ENCODE measurements at regions not wholly inside any gene's neighbourhood (a gene's known extent, or its start where the extent isn't known, plus 50 kb on each side); places are given as distances from the start of the nearest gene placed in this dataset.

GRCh38 chr15:25051399-25052154 lies 96.8 kb downstream of the SNRPN start:
- no peaks in the 10 kb centered on the region for H3K27me3 ChIP-seq (ENCODE audit: control insufficient read depth, insufficient read depth, low read length)
- peaks cover 77% of the 10 kb centered on the region for H3K36me3 ChIP-seq (ENCODE audit: control insufficient read depth, insufficient read depth, low read length)
- peaks cover 81% of the 10 kb centered on the region for H3K9me3 ChIP-seq (ENCODE audit: control insufficient read depth, low read depth, low read length)
- no peak overlapping the region for H3K27ac ChIP-seq (ENCODE audit: low read length)
- WGBS (ENCODE audit: insufficient coverage, low lambda C conversion rate) = no CpG with 5 or more reads among the region's 13 CpGs
- DNase-seq = no peak
- no peak overlapping the region for H3K4me3 ChIP-seq (ENCODE audit: low read length)
- no peaks in the 10 kb centered on the region for H3K4me1 ChIP-seq (ENCODE audit: control insufficient read depth, insufficient read depth, low read length)

- Histone ChIP-seq H3K36me3 (ENCODE audit: control insufficient read depth, insufficient read depth, low read length) (peaks cover 81% of the 10 kb centered on the region), H3K9me3 (ENCODE audit: control insufficient read depth, low read depth, low read length) (peaks cover 83% of the 10 kb centered on the region), H3K4me1 (ENCODE audit: control insufficient read depth, insufficient read depth, low read length) (no peaks in the 10 kb centered on the region), H3K27me3 (ENCODE audit: control insufficient read depth, insufficient read depth, low read length) (no peaks in the 10 kb centered on the region), H3K4me3 (ENCODE audit: low read length) (no peak overlapping the region), H3K27ac (ENCODE audit: low read length) (no peak overlapping the region)
- no CpG with 5 or more reads among the region's 14 CpGs for WGBS (ENCODE audit: insufficient coverage, low lambda C conversion rate)
- DNase-seq = no peak
Observed at GRCh38 chr15:25052191-25052999, 97.6 kb downstream of the SNRPN start.

- DNase-seq = no peak
- WGBS (ENCODE audit: insufficient coverage, low lambda C conversion rate) = no CpG with 5 or more reads among the region's 20 CpGs
- Histone ChIP-seq H3K4me1 (ENCODE audit: control insufficient read depth, insufficient read depth, low read length) (no peaks in the 10 kb centered on the region), H3K27me3 (ENCODE audit: control insufficient read depth, insufficient read depth, low read length) (no peaks in the 10 kb centered on the region), H3K4me3 (ENCODE audit: low read length) (no peak overlapping the region), H3K9me3 (ENCODE audit: control insufficient read depth, low read depth, low read length) (peaks cover 89% of the 10 kb centered on the region), H3K27ac (ENCODE audit: low read length) (no peak overlapping the region), H3K36me3 (ENCODE audit: control insufficient read depth, insufficient read depth, low read length) (peaks cover 86% of the 10 kb centered on the region)
Observed at GRCh38 chr15:25053000-25053815, 98.4 kb downstream of the SNRPN start.

GRCh38 chr15:25054329-25054728 lies 99.5 kb downstream of the SNRPN start:
- no peak overlapping the region for H3K27ac ChIP-seq (ENCODE audit: low read length)
- H3K9me3 ChIP-seq (ENCODE audit: control insufficient read depth, low read depth, low read length) = peaks cover 90% of the 10 kb centered on the region
- DNase-seq = no peak
- WGBS (ENCODE audit: insufficient coverage, low lambda C conversion rate) = no CpG with 5 or more reads among the region's 8 CpGs
- H3K27me3 ChIP-seq (ENCODE audit: control insufficient read depth, insufficient read depth, low read length) = no peaks in the 10 kb centered on the region
- peaks cover 93% of the 10 kb centered on the region for H3K36me3 ChIP-seq (ENCODE audit: control insufficient read depth, insufficient read depth, low read length)
- H3K4me3 ChIP-seq (ENCODE audit: low read length) = no peak overlapping the region
- H3K4me1 ChIP-seq (ENCODE audit: control insufficient read depth, insufficient read depth, low read length) = no peaks in the 10 kb centered on the region

GRCh38 chr15:25054943-25055342 lies 100.2 kb downstream of the SNRPN start:
- H3K36me3 ChIP-seq (ENCODE audit: control insufficient read depth, insufficient read depth, low read length) = peaks cover 99% of the 10 kb centered on the region
- H3K4me1 ChIP-seq (ENCODE audit: control insufficient read depth, insufficient read depth, low read length) = no peaks in the 10 kb centered on the region
- no CpG with 5 or more reads among the region's 9 CpGs for WGBS (ENCODE audit: insufficient coverage, low lambda C conversion rate)
- H3K27me3 ChIP-seq (ENCODE audit: control insufficient read depth, insufficient read depth, low read length) = no peaks in the 10 kb centered on the region
- H3K4me3 ChIP-seq (ENCODE audit: low read length) = no peak overlapping the region
- peaks cover 90% of the 10 kb centered on the region for H3K9me3 ChIP-seq (ENCODE audit: control insufficient read depth, low read depth, low read length)
- no peak overlapping the region for H3K27ac ChIP-seq (ENCODE audit: low read length)
- DNase-seq = no peak

- H3K36me3 ChIP-seq (ENCODE audit: control insufficient read depth, insufficient read depth, low read length) = peaks cover 99% of the 10 kb centered on the region
- peaks cover 90% of the 10 kb centered on the region for H3K9me3 ChIP-seq (ENCODE audit: control insufficient read depth, low read depth, low read length)
- DNase-seq = no peak
Observed at GRCh38 chr15:25055356-25056068, 100.7 kb downstream of the SNRPN start.

GRCh38 chr15:25056484-25057425 lies 102.0 kb downstream of the SNRPN start:
- no peaks in the 10 kb centered on the region for H3K4me1 ChIP-seq (ENCODE audit: control insufficient read depth, insufficient read depth, low read length)
- WGBS (ENCODE audit: insufficient coverage, low lambda C conversion rate) = no CpG with 5 or more reads among the region's 20 CpGs
- H3K27me3 ChIP-seq (ENCODE audit: control insufficient read depth, insufficient read depth, low read length) = no peaks in the 10 kb centered on the region
- no peak overlapping the region for H3K27ac ChIP-seq (ENCODE audit: low read length)
- H3K9me3 ChIP-seq (ENCODE audit: control insufficient read depth, low read depth, low read length) = peaks cover 88% of the 10 kb centered on the region
- no peak for DNase-seq
- H3K36me3 ChIP-seq (ENCODE audit: control insufficient read depth, insufficient read depth, low read length) = peaks cover 99% of the 10 kb centered on the region
- H3K4me3 ChIP-seq (ENCODE audit: low read length) = no peak overlapping the region

More at GRCh38 chr15:25055356-25056068, 100.7 kb downstream of the SNRPN start:
- no peak overlapping the region for H3K27ac ChIP-seq (ENCODE audit: low read length)
- WGBS (ENCODE audit: insufficient coverage, low lambda C conversion rate) = no CpG with 5 or more reads among the region's 9 CpGs
- no peaks in the 10 kb centered on the region for H3K4me1 ChIP-seq (ENCODE audit: control insufficient read depth, insufficient read depth, low read length)
- H3K4me3 ChIP-seq (ENCODE audit: low read length) = no peak overlapping the region
- H3K27me3 ChIP-seq (ENCODE audit: control insufficient read depth, insufficient read depth, low read length) = no peaks in the 10 kb centered on the region

- H3K9me3 ChIP-seq (ENCODE audit: control insufficient read depth, low read depth, low read length) = peaks cover 88% of the 10 kb centered on the region
- peaks cover 99% of the 10 kb centered on the region for H3K36me3 ChIP-seq (ENCODE audit: control insufficient read depth, insufficient read depth, low read length)
- H3K27me3 ChIP-seq (ENCODE audit: control insufficient read depth, insufficient read depth, low read length) = no peaks in the 10 kb centered on the region
- no peak overlapping the region for H3K27ac ChIP-seq (ENCODE audit: low read length)
- no peak overlapping the region for H3K4me3 ChIP-seq (ENCODE audit: low read length)
- no CpG with 5 or more reads among the region's 7 CpGs for WGBS (ENCODE audit: insufficient coverage, low lambda C conversion rate)
- DNase-seq = no peak
- H3K4me1 ChIP-seq (ENCODE audit: control insufficient read depth, insufficient read depth, low read length) = no peaks in the 10 kb centered on the region
Observed at GRCh38 chr15:25057574-25057973, 102.8 kb downstream of the SNRPN start.

- Histone ChIP-seq H3K4me1 (ENCODE audit: control insufficient read depth, insufficient read depth, low read length) (no peaks in the 10 kb centered on the region), H3K36me3 (ENCODE audit: control insufficient read depth, insufficient read depth, low read length) (peaks cover 100% of the 10 kb centered on the region), H3K9me3 (ENCODE audit: control insufficient read depth, low read depth, low read length) (peaks cover 88% of the 10 kb centered on the region), H3K27me3 (ENCODE audit: control insufficient read depth, insufficient read depth, low read length) (no peaks in the 10 kb centered on the region), H3K27ac (ENCODE audit: low read length) (no peak overlapping the region), H3K4me3 (ENCODE audit: low read length) (no peak overlapping the region)
- WGBS (ENCODE audit: insufficient coverage, low lambda C conversion rate) = no CpG with 5 or more reads among the region's 18 CpGs
- DNase-seq = no peak
Observed at GRCh38 chr15:25058080-25058785, 103.4 kb downstream of the SNRPN start.
